Activated T-cell treated with anti-CD3 and anti-CD28 coated beads, Interleukin-2, amount 50 U/mL, for 24 hours (primary cell): ENCODE measurements at regions not wholly inside any gene's neighbourhood (a gene's known extent, or its start where the extent isn't known, plus 50 kb on each side); places are given as distances from the start of the nearest gene placed in this dataset.

ENCODE experiments used
- DNase-seq: peaks from one replicate; pipeline ENCODE4 v3.0.0-alpha.2; 2020
- H3K27ac Mint-ChIP-seq: 2 replicates; pipeline ENCODE4 v1.8.0; 2020; ENCODE audit warnings: mild to moderate bottlenecking, mixed read lengths
- H3K27me3 Mint-ChIP-seq: 2 replicates; pipeline ENCODE4 v1.8.0; 2020; ENCODE audit warnings: mixed read lengths
- H3K36me3 Mint-ChIP-seq: 2 replicates; pipeline ENCODE4 v1.8.0; 2020; ENCODE audit warnings: low read depth, mixed read lengths
- H3K4me1 Mint-ChIP-seq: 2 replicates; pipeline ENCODE4 v1.8.0; 2020; ENCODE audit warnings: low read depth, mixed read lengths
- H3K4me3 Mint-ChIP-seq: 2 replicates; pipeline ENCODE4 v1.8.0; 2020; ENCODE audit warnings: mild to moderate bottlenecking, moderate library complexity, mixed read lengths
- H3K9me3 Mint-ChIP-seq: 2 replicates; pipeline ENCODE4 v1.8.0; 2020; ENCODE audit warnings: mixed read lengths

DNA sequence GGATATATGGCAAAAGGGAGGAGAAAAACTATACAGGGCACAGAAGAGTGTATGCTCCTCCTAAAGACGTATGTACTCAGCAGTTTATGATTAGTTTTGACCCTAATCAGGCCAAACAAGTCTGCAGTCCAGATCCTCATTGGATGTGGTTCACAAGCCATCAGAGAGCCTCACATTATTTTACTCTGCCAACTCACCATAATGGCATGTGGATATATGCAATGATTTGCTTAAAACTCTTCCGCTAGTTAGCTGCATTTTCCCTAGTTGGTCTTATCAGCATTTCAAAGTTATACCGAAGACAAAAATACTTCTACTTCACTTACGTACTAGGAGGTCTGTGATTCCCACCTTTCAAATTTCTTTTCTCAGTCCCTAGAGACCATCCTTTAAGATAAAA is 198.4 kb downstream of the CMPK2 start:
- H3K27ac Mint-ChIP-seq, result no peak overlapping the region

DNA sequence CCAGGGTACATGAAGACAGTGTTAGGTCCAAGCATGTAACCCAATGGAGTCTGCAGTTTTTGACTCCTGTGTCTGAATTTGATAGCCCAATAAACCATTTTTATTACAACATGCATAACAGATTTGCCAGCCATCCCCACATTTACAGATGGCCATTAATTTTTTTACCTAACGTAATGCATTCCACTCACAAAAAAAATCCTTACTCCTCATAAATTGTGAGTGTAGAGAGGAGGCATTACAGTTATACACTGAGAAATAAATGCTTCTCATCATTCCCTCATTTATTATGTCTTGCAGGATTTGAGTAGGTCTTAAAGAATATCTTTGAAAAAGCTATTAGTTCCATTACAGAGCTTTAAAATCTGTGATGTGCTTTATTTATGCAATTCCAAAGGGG is 193.8 kb downstream of the CMPK2 start:
- H3K27ac Mint-ChIP-seq, result no peak overlapping the region

More for the DNA sequence above, 198.4 kb downstream of the CMPK2 start:
- no peaks in the 10 kb centered on the region for H3K36me3 Mint-ChIP-seq
- DNase-seq, result no peak
- no peaks in the 10 kb centered on the region for H3K9me3 Mint-ChIP-seq
- H3K4me1 Mint-ChIP-seq, result no peaks in the 10 kb centered on the region
- no peaks in the 10 kb centered on the region for H3K27me3 Mint-ChIP-seq
- no peak overlapping the region for H3K4me3 Mint-ChIP-seq

DNA sequence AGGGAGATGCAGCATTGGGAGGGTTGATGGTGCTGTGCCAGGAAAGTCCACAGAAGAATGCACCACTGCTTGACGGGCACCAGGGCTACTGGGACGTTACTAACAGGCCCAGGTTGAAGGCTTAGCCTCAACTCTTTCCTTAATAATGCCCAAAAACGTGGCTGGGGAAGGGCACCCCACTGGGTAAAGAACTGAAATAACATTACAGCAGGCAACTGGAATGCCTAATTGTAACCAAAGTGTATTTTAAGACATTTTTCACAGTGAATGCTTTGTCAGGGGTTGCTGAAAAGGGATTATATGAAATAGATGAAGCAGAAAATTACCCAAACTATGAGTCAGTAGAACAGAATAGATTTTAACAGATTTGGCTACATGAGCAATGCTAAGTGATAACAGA is 191.3 kb downstream of the CMPK2 start:
- Mint-ChIP-seq H3K27ac (no peak overlapping the region), H3K9me3 (no peaks in the 10 kb centered on the region), H3K27me3 (peaks cover 8% of the 10 kb centered on the region), H3K4me3 (no peak overlapping the region), H3K36me3 (no peaks in the 10 kb centered on the region), H3K4me1 (no peaks in the 10 kb centered on the region)
- DNase-seq, result no peak

More for the DNA sequence above, 193.8 kb downstream of the CMPK2 start:
- Mint-ChIP-seq H3K9me3 (no peaks in the 10 kb centered on the region), H3K27me3 (peaks cover 5% of the 10 kb centered on the region), H3K36me3 (no peaks in the 10 kb centered on the region), H3K4me3 (no peak overlapping the region), H3K4me1 (no peaks in the 10 kb centered on the region)
- no peak for DNase-seq

DNA sequence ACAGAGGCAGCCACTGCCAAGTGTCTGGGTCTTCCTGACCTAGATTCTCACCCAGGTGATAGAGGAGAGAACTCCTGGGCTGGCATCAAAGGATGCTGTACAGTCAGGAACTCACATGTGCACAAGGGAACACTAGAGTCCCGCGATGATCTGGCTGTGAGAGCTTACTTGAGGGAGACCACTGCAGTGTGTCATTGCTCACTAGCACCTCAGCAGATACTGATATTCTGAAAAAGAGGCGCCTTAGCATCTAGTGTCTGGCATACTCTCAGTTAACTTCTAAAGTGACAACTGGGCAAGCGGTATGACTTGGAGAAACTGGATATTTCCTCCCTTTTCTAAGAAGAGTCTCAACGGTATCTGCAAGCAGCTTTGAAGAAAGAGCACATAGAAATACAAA is 189.9 kb downstream of the CMPK2 start:
- Mint-ChIP-seq H3K27me3 (peaks cover 8% of the 10 kb centered on the region), H3K36me3 (no peaks in the 10 kb centered on the region), H3K27ac (no peak overlapping the region), H3K9me3 (no peaks in the 10 kb centered on the region), H3K4me3 (no peak overlapping the region), H3K4me1 (no peaks in the 10 kb centered on the region)
- no peak for DNase-seq

DNA sequence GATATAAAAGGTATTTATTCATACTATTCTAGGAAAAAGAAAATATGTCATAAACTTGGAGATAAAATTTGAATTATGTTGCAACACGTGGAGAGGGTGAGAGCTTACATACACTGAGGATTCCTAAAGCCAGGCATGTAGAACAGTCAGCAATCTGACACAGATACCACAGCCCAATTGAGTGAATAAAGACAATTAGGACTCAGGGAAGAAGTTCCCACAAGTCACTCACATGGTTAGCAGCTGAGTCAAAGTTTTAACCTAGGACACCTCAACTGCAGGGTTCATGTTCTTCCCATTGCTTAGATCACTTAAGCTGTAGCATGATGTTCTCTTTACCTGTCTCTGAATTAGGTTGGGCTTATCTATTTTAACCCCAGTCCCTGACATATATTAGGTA is 189.5 kb downstream of the CMPK2 start:
- DNase-seq, result no peak
- Mint-ChIP-seq H3K27me3 (peaks cover 12% of the 10 kb centered on the region), H3K4me3 (no peak overlapping the region), H3K9me3 (no peaks in the 10 kb centered on the region), H3K4me1 (no peaks in the 10 kb centered on the region), H3K27ac (no peak overlapping the region), H3K36me3 (no peaks in the 10 kb centered on the region)

DNA sequence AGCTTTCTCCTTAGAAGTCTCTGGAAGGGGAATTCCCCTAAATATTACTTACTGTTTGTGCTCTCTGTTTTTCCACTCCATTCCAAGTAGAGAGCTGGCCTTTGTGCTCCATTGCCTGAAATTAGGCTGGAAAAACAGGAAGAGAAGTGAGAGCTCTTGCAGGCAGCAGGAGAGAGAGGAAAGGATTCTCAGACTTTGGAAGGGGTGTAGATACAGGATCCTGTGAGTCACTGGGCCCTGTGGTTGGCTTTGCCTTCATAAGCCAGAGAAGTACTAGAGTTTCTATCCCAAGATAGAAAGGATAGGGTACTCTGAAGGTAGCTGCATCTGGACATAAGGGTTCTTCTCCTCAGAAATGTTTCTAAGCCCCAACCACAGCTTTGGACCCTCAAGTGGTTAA is 188.9 kb downstream of the CMPK2 start:
- Mint-ChIP-seq H3K36me3 (no peaks in the 10 kb centered on the region), H3K27me3 (peaks cover 16% of the 10 kb centered on the region), H3K4me3 (no peak overlapping the region), H3K27ac (no peak overlapping the region), H3K9me3 (no peaks in the 10 kb centered on the region), H3K4me1 (no peaks in the 10 kb centered on the region)
- no peak for DNase-seq

DNA sequence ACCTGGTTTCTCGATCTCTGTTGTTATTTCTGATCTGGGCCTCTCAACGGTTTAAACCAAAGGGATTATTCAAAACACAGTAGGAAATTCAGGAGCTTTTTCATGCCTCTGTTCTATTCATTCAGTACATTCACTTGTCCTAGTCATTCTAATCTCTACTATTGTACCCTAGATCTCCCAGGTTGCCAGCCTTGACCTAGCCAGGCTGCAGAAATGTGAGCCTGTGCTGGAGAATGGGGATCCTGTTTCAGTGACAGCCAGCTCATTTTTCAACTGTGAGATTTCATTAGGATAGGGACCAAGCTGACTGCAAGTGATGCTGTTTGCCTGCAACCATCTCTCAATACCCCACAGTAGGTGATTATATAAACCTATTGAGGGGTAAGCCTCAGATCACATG is 186.2 kb downstream of the CMPK2 start:
- Mint-ChIP-seq H3K27me3 (peaks cover 14% of the 10 kb centered on the region), H3K27ac (no peak overlapping the region), H3K4me3 (no peak overlapping the region), H3K9me3 (no peaks in the 10 kb centered on the region), H3K36me3 (no peaks in the 10 kb centered on the region), H3K4me1 (no peaks in the 10 kb centered on the region)
- no peak for DNase-seq

DNA sequence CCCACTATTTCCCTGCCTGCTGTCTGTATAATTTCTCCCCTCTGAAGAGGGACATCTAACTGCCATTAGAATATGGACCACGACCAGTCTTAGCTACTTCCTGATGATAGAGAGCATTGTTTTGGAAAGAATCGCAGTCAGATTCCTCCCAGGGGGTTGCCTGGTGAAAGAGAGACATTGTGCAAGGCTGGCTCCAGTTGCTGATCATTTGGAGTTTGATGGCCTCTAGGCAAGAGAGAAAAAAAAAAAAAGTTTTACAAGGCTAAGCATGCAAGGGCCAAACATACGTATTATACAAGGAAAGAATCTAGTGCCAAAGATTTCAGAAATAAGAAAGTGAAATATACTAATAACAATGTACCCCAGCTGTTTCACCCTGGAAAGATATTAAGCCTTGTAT is 182.2 kb downstream of the CMPK2 start:
- Mint-ChIP-seq H3K27ac (no peak overlapping the region), H3K4me3 (no peak overlapping the region), H3K36me3 (no peaks in the 10 kb centered on the region), H3K4me1 (no peaks in the 10 kb centered on the region), H3K9me3 (no peaks in the 10 kb centered on the region), H3K27me3 (peaks cover 15% of the 10 kb centered on the region)
- DNase-seq, result no peak

DNA sequence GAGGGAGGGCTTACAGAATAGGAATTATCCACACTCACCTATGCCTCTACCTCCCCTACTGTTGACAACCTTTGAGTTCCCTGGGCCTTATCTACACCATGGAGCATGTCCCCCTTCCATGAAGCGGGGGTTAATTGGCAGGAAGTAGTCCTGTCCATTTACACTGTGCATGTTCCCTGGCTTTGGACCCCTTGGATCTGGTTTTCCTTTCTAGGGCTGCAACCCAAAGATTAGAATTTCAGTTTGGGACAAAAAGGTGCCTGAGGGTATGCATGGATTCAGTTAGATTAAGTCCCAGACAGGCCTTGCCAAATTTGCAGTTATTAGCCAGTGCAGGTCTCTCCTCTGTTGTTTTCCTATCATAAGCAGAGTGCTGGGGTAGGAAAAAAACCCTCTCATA is 180.3 kb downstream of the CMPK2 start:
- Mint-ChIP-seq H3K27me3 (peaks cover 15% of the 10 kb centered on the region), H3K4me1 (no peaks in the 10 kb centered on the region)

DNA sequence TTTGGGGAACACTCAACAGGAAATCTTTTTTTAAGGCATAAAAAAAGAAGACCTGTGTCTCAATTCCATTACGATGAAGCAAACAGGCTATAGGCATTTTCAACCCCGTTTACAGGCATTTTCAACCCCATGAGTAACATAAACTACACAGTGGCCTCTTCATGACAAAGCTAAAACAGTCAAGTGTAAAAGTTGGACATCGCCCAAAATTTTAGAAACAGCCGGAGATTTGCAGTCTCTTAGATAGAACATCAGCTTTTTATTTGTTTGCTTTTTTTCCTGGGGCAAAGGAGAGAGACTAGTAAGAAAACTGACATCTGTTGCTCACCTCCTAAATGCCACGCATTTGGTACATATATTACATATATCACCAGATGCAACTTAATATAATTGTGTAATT is 173.7 kb downstream of the CMPK2 start:
- H3K27me3 Mint-ChIP-seq, result peaks cover 3% of the 10 kb centered on the region
- no peaks in the 10 kb centered on the region for H3K36me3 Mint-ChIP-seq
- no peak overlapping the region for H3K4me3 Mint-ChIP-seq
- no peaks in the 10 kb centered on the region for H3K9me3 Mint-ChIP-seq
- no peak for DNase-seq
- H3K27ac Mint-ChIP-seq, result no peak overlapping the region
- H3K4me1 Mint-ChIP-seq, result no peaks in the 10 kb centered on the region

More for the DNA sequence above, 180.3 kb downstream of the CMPK2 start:
- H3K4me3 Mint-ChIP-seq, result no peak overlapping the region
- no peak for DNase-seq
- no peaks in the 10 kb centered on the region for H3K9me3 Mint-ChIP-seq
- no peak overlapping the region for H3K27ac Mint-ChIP-seq
- H3K36me3 Mint-ChIP-seq, result no peaks in the 10 kb centered on the region

DNA sequence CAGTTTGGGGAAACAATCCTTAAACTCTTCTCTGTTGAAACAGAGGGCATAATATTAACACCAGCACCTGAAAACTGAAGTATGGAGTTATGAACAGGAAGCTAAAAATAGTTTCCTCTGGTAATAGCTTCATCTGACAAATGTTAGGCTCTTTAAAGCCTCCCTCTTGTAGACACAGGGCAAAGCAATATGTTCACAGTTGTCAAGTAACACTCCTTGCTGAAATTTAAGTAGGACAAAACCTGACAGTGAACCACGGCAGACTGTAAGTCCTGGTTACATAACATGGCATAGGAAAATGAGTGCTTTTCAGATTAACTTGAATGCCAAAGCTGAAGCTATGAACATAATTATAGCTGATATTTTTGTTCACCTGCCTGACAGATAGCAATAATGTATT is 172.9 kb downstream of the CMPK2 start:
- H3K4me1 Mint-ChIP-seq, result no peaks in the 10 kb centered on the region
- H3K9me3 Mint-ChIP-seq, result no peaks in the 10 kb centered on the region
- H3K4me3 Mint-ChIP-seq, result no peak overlapping the region

DNA sequence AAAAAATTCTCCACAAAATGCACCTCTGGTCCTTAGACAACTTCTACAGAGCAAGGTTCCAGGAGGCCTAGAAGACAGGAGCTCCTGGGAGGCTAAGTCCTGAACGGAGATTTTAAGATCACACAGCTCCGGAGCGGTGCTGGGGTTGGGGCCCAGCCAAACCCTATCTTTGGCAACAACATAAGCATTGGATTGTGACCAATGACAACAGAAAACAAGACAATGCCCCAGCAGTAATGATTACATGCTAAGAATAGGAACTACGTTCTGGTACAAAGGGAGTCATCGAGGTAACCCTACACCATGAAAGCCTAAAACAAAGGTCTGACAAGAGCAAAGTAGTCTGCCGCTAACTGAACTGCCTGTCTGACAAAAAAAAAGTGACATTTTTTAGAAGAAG is 171.2 kb downstream of the CMPK2 start:
- Mint-ChIP-seq H3K36me3 (no peaks in the 10 kb centered on the region), H3K4me3 (no peak overlapping the region), H3K27me3 (peaks cover 6% of the 10 kb centered on the region), H3K4me1 (no peaks in the 10 kb centered on the region), H3K9me3 (no peaks in the 10 kb centered on the region), H3K27ac (no peak overlapping the region)
- no peak for DNase-seq

More for the DNA sequence above, 172.9 kb downstream of the CMPK2 start:
- Mint-ChIP-seq H3K27me3 (peaks cover 3% of the 10 kb centered on the region), H3K36me3 (no peaks in the 10 kb centered on the region), H3K27ac (no peak overlapping the region)
- DNase-seq, result no peak

DNA sequence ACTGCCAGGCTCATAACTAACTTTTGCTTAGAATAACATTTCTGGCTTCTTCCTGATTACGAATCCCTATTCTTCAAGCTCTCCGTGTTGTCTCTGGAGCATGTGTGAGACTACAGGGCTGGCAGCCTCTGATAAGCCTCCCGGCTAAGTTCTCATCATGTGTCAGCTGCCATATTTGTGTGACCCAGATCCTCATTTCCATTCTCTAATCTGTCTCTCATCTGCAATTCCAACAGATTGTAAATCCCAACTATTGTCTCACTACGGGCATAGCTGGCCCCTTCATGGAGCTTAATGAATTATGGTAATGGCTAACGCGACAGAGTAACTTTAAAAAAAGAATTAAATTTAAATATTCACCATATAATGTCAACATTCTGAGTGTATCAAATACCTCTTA is 165.4 kb downstream of the CMPK2 start:
- peaks cover 17% of the 10 kb centered on the region for H3K9me3 Mint-ChIP-seq
- no peaks in the 10 kb centered on the region for H3K4me1 Mint-ChIP-seq
- DNase-seq, result no peak
- no peak overlapping the region for H3K27ac Mint-ChIP-seq
- no peak overlapping the region for H3K4me3 Mint-ChIP-seq
- peaks cover 8% of the 10 kb centered on the region for H3K27me3 Mint-ChIP-seq
- H3K36me3 Mint-ChIP-seq, result no peaks in the 10 kb centered on the region

DNA sequence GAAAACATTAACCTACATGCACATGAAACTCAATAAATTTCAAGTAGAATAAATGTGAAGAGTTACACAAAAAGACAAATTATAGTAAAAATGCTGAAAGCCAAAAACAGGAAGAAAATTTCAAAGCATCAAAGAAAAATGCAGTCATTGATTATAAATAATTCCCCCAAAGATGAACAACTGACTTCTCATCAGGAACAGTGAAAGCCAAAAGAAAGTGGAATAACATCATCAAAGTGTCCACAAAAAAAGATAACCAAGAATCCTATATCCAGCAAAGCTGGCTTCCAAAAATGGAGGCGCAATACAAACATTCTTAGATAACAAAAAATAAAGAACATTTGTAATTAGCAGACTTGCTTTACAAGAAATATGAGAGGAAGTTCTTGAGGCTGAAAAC is 161.6 kb downstream of the CMPK2 start:
- Mint-ChIP-seq H3K9me3 (peaks cover 20% of the 10 kb centered on the region), H3K27ac (no peak overlapping the region), H3K36me3 (no peaks in the 10 kb centered on the region), H3K27me3 (peaks cover 5% of the 10 kb centered on the region), H3K4me3 (no peak overlapping the region), H3K4me1 (no peaks in the 10 kb centered on the region)
- DNase-seq, result no peak

DNA sequence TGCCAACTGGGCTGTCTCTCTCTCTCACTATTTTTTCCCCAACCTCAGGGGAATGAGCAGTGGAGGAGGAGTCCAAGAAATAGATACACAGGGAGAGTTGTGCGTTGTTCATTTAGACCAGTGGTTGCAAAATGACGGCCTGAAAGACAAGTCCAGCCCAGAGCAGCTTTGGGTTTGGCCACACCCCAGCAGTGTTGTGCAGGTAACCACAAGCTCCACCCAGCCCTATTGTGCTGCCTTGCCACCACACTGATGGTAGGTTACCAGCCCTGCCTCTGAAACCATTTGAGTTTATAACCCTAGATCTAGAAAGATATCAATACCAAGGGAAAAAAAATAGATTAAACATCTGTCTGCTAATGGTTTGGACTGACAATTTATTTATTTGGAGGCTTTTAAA is 144.3 kb downstream of the CMPK2 start:
- Mint-ChIP-seq H3K4me1 (no peaks in the 10 kb centered on the region), H3K36me3 (no peaks in the 10 kb centered on the region), H3K27ac (no peak overlapping the region), H3K4me3 (no peak overlapping the region), H3K27me3 (peaks cover 7% of the 10 kb centered on the region), H3K9me3 (no peaks in the 10 kb centered on the region)
- DNase-seq, result no peak

DNA sequence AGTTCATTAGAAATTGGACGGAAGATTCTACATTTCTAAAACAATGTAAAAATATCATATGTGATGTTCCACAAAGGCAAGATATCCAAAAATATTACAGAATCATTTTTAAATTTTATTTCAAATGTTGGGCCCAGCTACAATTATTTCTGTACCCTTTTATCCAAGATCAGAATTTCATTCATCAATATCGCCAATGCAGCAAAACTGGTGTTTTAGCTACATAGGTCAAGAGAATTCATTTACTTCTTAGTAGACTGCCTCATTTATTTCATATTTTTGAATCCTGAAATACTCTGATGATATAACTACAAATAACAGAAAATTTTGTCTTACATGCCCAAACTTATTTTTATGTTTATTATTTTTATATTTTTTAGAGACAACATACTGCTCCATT is 143.1 kb downstream of the CMPK2 start:
- H3K9me3 Mint-ChIP-seq, result no peaks in the 10 kb centered on the region
- no peak overlapping the region for H3K4me3 Mint-ChIP-seq
- no peaks in the 10 kb centered on the region for H3K36me3 Mint-ChIP-seq
- H3K4me1 Mint-ChIP-seq, result no peaks in the 10 kb centered on the region
- peaks cover 7% of the 10 kb centered on the region for H3K27me3 Mint-ChIP-seq
- DNase-seq, result no peak
- no peak overlapping the region for H3K27ac Mint-ChIP-seq
